ENCODE measurements at regions not wholly inside any gene's neighbourhood (a gene's known extent, or its start where the extent isn't known, plus 50 kb on each side); places are given as distances from the start of the nearest gene placed in this dataset.
"Not testable (repeated sequence)": the region's sequence is repeated elsewhere in the genome, so short reads cannot be mapped to it uniquely, and the experiment has no call there.

DNA sequence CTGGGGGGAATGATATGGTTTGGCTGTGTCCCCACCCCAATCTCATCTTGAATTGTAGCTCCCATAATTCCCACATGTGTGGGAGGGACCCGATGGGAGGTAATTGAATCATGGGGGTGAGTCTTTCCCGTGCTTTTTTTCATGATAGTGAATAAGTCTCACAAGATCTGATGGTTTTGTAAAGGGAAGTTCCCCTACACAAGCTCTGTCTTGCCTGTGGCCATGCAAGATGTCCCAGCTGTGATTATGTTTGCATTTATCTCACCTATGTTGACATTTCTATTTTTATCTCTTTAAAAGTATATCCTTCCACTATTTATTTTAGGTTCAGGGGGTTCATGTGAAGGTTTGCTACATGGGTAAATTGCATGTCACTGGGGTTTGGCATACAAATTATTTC is 323.9 kb upstream of the GLI3 start:
- DNase-seq, result no peak

DNA sequence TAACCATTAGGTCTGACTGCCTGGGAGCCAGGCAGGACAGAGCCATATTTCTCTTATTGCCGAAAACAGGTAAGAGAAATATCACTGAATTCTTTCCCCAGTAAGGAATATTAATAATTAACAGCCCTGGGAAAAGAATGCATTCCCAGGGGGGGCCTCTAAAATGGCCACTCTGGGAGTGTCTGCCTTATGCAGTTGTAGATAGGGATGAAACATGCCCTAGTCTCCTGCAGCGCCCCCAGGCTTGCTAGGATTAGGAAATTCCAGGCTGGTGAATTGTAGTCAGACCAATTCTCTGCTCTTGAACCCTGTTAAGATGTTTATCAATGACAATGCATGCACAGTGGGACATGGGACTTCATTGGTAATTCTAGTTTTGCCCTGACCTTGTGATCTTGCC is 317.9 kb upstream of the GLI3 start:
- not testable (repeated sequence) for DNase-seq

DNA sequence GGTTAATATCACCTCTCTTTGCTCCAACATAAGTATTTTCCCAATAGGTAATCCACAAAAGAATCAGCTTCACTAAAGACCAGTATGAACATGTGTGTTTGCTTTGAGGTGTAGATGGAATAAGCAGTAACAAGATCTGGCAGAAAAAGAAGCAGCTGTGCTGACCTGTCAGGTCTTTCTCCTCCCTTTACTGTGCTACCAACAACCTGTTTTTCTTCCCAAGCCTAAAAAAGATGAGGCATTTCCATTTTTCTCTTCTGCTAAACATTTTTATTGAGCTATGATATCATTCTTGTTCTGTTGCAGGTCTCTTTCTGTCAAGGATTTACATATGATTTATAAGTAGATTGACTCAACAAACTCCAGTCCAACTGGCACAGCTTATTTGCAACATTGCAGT is 315.2 kb upstream of the GLI3 start:
- no peak for DNase-seq

DNA sequence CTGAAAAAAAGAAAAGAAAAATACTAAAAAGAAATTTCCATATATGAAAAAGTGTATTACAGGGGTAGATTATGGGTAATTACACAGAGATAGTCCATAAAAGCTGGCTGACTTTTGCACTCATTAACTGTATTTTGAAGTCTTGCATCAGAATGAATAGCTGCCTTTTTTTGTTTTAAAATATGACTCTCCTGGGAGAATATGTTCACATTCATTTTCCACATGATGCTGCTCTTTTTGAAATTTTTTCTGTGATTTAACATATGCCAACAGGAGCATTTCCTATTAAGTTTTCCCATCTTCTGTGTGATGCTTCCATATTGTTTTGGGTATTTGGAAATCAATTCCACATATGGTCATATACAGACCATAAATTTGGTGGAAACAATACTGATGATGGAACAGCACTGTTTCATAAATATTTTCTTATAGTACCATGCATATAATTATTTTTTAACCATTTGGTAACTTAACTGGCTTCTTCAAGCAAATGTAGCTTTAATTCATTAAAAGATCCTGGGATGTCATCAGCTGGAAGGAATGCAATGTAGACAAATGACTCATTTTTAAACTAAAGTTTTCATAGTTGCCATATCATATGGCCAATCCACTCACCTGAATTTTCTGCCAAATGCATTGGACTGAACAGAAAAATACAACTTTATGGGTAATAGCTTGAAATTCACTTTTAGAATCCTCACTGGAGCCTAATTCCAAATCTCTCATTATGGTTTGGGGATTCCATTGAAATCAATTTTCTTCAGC is 313.9 kb upstream of the GLI3 start:
- no peak for DNase-seq

DNA sequence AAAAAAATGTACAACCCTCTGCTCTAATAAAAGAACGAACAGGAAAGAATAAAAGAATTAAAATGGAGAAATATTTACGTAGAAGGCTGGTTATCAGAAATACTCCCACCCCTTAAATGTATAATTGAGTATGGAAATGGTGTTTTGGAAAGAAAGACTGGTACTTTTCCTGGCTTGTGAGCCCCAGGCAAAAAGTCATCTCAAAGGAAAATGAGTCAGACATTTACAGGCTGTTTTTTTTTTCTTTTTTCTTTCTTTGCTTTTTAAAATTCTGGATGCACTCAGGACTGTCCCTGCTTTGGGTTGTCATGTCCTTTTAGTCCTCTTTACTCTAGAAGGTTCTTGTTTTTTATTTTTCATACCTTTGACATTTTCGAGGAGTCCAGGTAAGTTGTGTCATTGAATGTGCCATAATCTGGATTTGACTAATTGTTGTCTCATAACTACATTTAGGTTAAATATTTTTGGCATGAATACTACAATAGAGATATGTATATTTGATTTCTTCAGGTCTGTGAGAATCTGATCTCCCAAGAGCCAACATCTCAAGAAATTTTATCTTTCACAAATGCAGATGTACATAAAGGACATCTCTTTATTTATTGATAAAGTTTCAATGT is 313.0 kb upstream of the GLI3 start:
- no peak for DNase-seq

DNA sequence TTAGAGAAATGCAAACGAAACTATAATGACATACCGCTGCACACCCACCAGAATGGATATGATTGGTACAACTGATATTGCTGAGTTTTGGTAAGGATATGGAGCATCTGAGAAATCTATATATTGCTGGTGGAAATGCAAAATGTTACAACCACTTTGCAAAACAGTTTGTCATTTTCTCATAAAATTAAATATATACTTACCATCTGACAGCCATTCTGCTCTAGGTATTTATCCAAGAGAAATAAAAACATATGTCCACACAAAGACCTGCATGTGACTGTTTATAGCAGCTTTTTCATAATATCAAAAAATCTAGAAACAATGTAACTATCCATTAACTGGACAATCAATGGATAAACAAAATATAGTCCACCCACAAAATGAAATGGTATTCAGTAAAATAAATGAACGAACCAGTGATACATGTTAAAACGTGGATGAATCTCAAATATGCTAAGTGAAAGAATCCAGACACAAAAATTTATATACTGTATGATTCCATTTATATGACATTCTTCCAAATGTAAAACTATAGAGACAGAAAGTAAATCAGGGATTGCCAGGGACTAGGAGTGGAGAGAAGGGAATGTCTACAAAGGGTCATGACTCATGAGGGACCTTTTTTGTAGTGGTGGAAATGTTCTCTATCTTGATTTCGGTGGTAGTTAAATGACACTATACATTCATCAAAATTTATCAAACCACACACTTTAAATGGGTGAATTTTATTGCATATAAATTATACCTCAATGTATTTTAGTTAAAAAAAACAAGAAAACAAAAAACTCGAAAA is 312.0 kb upstream of the GLI3 start:
- DNase-seq, result no peak

DNA sequence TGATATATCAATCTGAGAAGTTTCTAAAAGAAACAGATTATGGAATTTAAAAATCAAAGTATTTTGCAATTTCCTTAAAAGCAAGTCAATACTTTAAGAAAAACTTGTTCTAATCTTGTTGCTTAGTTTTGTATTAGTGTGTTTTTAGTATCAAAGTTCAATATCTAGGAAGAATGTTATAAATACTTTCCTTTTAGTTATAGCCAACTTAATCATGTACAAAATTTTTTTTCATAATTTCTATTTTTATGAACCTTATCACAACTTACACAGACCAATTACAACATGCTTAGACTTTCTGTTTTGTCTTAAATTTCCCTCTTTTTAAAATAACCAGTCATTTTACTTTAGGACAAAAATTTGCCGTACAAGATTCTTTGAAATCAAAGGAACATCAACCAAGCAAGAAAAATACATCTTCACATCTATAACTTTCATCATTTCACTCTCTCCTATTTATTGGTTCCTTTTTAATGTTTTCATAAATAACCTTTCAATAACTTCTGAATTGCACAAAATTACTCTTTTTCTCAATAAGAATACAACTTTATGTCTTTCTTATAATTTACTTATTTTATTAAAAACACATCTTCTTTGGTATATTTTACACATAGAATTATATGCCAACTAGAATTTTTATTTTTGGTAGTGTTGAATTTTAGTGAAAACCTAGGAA is 308.2 kb upstream of the GLI3 start:
- no peak for DNase-seq

DNA sequence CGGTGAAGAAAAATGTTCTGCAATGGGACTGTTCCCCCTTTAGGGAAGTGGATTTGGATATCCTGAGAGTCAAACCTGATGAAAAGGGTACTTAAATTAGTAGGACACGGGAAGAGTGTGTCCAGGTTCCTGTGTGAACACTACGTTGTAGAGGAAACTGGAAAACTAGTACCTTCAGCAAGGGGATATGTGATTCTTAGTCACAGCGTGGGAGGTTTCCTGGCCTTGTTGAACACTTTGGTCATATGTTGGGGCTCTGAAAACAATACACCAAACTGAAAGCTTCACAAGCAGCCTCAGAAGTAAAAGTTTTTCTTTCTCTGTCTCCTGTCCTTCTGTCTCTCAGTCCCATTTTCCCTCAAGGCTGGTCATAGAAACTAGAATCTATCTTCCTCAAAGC is 306.9 kb upstream of the GLI3 start:
- DNase-seq, result peak; percentile 13

DNA sequence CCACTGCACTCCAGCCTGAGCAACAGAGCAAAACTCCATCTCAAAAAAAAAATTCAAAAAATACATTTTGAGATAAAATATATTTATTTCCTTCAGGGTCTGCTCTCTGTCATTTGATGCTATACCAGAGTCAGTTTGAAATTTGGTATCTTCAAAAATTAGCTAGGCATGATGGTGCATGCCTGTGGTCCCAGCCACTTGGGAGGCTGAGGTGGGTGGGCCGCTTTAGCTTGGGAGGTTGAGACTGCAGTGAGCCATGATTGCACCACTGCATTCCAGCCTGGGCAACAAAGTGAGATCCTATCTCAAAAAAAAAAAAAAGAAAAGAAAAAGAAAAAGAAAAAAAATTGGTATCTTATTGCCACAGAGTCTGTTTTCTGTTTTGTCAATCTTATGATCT is 305.4 kb upstream of the GLI3 start:
- not testable (repeated sequence) for DNase-seq

DNA sequence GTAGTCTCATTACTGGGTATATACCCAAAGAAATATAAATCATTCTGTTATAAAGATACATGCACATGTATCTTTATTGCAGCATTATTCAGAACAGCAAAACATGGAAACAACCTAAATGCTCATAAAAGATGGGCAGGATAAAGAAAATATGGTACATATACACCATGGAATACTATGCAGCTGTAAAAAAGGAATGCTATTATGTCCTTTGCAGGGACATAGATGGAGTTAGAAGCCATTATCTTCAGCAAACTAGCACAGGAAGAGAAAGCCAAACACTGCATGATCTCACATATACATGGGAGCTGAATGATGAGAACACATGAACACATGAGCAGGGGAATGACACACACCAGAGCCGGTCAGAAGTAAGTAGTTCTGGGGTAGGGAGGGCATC is 297.4 kb upstream of the GLI3 start:
- DNase-seq, result no peak

DNA sequence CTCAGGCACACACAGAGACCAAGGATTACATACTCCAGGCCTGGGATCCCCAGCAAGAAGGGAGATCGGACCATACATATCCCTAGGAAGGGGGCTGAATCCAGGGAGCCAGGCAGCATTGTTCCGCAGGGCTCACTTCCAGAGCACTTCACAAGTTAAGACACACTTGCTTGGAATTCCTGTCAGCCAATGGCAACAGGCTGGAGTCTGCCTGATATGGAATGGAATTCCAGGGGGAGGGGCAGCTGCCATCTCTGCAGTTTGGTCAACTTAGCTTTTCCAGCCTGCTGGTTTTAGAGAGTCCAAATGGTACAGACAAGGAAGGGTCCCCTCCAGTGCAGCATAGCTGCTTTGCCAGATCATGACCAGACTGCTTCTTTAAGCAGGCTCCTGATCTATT is 290.0 kb upstream of the GLI3 start:
- DNase-seq, result no peak

DNA sequence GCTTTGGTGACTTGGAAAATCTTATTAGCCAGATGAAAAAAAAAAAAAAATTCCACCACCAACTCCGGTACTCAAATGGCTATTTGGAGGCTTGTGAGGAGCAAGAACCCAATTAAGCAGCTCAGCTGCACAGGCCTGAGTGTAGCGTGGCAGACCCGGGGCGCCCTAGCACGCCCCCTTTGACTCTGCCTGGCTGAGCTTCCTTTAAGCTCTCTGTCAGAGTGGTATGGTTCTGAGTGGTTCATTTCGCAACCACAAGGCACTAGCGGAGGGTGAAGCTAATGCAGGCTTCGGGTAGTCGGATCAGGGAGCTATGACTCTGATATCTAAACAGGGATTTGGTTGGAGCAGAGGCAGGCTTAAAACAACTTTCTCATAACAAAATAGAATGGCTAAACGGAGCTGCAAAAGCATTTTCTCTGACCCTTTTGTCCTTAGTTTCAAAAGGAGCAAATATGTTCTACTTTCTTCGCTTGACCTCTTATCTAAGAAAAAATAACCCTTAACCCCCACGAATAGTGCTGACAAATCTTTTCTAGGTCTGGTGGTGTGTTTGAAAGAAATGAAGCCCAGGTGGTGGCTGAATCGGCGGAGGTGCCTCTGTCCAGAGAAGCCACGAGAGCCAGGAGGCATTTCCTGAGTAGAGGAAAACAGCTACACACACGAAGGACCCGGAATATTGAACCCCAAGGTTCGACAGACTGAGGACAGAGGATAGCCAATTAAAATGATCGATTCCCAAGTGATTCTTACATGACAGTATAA is 285.4 kb upstream of the GLI3 start:
- no peak for DNase-seq

DNA sequence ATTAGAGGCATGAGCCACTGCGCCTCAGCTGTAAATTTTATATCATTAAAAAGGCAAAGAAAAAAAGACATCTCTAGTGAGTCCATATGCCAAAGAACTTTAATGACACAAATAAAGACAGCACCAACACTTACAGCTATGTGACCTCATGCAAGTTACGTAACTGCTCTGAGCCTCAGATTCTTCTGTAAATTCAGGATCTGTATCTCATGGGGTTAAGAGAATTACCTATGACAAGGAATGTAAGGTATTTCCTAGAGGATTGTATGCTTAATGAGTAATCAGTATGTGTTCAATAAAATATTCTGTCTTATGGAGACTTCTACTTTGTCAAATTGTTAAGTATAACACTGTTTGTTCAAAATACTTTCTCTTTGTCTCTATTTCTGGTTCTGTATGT is 274.0 kb upstream of the GLI3 start:
- DNase-seq, result no peak

DNA sequence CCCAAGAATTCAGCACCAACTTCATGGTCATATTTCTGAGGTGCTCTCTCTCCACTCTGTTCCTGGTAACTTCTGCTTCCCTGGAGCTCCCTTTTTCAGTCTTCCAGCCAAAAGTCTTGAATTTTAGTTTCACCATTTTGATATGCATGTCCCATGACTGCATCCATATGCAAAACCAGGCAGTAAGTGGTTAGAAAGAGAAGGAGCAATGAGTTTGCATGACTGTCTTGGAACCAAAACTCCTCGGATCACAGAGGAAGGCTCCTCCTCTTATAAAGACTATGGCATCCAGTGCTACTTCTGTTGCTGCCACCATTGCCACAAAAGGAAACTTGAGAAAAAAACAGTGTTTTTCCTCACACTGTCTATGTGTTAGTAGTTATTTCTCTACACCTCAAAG is 269.1 kb upstream of the GLI3 start:
- DNase-seq, result no peak

DNA sequence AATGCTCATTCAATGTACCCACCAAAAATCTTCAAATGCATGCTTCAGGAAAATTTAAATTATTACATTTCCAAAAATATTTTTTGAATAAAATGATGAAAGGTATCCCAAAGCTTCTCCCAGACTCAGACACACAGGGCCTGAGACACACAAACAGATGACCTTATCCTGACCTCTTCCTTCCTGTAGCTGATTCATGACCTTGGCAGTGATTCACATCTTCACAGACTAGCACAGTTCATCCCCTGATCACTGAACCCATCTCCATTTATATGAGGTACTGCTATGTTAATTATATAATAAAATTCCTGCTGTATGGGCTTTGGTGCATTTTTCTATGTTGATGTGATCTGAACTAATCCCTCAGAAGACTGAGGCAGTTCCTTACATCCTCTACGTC is 265.0 kb upstream of the GLI3 start:
- DNase-seq, result no peak

DNA sequence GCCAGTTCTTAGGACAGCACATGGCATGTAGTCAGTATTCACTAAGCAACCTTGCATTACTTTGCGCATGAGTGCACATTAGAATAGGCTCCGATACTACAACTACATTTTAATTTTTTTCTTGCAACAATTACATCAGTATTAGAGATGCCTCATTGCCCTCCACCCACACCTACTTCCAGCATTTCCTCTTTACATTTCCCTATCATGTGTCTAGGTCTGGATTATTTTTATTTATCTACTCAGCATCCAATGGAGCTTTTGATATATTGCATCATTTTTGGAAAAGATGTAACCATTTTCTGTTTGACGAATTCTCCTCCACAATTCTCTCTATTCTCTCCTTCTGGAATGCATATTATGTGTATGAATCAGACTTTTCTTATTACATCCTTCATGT is 258.2 kb upstream of the GLI3 start:
- no peak for DNase-seq

DNA sequence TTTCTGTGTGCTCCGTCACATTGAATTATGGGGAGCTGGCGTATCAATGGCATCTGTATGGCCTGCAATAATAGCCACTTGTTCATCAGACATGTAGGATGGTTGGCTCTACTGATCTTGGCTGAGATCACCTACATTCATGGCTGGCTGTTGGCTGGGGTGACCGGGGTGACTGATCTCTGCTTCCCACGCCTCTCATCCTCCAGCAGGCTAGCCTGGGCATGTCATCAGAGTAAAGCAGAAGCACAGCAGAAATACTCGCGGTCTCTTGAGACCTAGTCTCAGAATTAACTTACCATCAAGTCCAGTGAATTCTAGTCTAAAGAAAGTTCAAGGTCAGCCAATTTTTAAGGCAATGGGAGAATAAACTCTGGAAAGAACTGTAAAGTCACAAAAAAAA is 257.7 kb upstream of the GLI3 start:
- no peak for DNase-seq

DNA sequence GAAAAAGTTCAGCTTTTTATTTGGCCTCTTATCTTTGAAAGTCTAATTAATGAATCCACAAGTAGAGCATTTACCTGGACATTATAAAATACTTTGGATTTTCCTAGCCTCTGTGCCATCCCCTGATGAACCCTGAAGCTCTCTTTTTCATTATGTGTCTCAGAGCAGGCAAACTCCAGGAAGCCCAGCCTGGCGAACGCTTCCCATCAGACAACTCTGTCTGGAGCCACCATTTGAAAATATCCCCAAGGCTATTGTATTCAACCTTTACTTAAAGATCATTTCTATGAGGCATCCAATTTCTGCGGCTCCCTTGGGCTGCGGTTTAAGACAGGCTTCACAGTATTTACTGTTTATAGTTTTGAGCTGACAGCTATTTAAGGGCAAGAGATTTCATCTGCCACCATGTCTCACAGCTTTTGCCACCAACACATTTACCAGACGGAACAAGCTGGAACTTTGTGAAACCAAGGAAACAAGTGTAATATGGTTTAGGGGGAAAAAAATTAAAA is 257.2 kb upstream of the GLI3 start:
- no peak for DNase-seq

DNA sequence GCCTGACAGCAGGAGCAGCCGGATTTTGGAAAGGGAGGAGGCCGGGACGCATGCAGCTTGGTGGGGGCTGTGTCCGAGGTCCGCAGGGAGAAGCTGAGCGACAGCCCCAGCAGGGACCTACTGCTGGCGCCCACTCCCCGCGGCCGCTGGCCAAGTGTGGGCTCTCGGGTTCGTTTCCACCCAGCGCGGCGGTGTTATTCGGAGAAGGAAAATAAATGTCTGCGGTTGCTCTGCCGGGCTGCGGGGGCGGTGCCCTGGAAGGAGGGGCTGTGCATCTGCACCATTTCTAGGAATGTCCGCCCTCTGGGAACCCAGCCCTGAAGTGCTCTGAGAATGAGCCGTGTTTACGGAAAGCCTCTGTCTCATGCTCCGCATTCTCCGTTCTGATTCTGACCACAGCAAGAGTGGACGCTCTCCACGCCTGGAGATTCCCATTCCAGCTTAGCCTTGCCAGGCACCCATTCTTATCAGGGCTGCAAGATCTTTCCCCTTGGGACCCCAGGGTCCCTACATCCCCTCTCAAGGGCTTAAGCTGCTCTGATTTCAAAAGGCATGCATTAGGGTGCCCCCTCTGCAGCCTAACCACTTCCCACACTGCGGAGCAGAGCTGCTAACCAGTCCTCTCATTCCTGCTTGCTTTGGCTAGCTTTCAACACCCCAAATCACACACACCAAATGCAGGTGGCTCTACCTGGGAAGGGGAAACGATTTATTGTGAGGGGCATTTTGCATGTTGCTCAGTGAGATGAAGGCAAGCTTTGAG is 256.6 kb upstream of the GLI3 start:
- peak; percentile 23 for DNase-seq

DNA sequence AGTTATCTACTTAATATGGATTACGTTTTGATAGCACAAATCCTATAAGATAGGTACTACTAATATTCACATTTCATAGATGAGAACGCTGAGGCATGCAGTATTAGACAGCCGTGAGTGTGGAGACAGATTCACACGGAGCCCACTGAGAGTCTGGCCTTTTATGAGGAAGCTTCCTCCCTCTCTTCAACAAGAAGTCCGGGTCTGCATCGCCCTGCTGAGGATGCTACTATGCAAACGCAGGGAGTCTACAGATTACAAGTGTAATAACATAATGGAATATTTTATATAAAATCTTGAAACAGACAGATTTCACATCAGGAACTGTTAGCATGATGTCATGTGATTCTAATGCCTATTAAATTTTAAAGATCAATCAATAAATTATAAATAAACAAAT is 255.9 kb upstream of the GLI3 start:
- DNase-seq, result no peak

DNA sequence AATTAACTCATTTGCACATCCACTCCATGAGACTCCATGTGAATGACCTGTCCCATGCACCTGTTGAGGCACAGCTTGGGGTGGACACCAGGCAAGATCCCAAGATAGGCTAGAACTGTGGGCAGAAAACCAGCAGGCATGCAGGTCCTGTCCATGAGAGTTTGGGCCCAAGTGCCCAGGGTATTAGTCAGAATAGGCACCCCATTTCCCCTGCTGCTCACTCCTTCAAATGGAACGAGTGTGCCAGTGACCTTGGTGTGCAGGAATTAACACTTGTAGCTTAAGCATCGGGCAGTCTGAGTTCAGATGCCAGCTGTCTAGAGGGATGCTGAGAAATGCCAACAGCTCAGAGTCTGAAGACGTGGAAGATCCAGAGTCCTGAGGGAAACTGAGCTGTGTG is 254.1 kb upstream of the GLI3 start:
- DNase-seq, result no peak

DNA sequence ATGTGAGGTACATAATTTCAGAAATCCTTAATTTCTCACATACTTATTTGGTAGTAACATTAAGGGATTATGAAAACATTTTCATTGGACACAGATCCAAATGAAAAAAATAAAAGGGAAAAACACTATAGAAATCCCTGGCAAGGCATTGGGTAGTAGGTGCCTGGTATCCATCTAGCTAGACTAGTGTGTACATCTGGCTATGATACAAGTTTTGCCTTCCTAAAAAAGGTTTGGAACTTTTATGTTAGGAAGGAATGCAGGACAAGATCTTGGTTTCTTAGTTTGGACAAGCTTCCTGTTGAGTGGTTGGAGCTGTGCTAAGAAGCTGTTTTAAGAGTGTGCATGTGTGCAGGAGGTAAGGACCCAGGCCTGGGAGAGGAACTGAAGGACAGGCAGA is 252.3 kb upstream of the GLI3 start:
- DNase-seq, result no peak
